ENCODE measurements at regions not wholly inside any gene's neighbourhood (a gene's known extent, or its start where the extent isn't known, plus 50 kb on each side); places are given as distances from the start of the nearest gene placed in this dataset.

DNA sequence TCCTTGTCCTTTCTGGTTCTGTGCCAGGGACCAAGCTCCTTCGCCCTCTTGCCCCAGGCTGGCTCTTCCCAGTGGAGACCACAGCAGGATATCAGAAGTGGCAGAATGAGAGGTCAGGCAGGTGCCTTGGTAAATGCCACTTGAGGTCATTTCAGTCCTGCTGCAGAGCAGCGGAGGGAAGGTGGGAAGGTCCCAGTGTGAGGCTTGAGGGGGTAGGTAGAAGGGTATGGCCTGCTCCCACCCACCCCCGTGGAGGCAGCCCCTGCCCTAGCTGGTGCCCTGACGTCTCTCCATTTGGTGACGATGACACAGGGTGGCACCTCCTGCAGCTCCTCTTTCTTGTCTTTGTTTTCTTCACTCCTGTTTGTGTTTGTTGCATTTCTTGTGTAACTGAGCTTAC lies 538.8 kb downstream of the TCERG1L start:
- no peaks in the 10 kb centered on the region for H3K27me3 ChIP-seq (ENCODE audit: control insufficient read depth, insufficient read depth, low read length)
- POLR2A ChIA-PET, result no interaction called here
- no peak for TF ChIP-seq CTCF (IDR thresholded peaks at IDR 0.05; ENCODE audit: insufficient read depth, low read depth, low read length)
- no peak for DNase-seq (ENCODE audit: low read depth)
- H3K36me3 ChIP-seq (ENCODE audit: control insufficient read depth, insufficient read depth, low read length), result no peaks in the 10 kb centered on the region
- no peak overlapping the region for H3K4me3 ChIP-seq (ENCODE audit: low read depth, low read length)
- CTCF ChIA-PET, result no interaction called here

DNA sequence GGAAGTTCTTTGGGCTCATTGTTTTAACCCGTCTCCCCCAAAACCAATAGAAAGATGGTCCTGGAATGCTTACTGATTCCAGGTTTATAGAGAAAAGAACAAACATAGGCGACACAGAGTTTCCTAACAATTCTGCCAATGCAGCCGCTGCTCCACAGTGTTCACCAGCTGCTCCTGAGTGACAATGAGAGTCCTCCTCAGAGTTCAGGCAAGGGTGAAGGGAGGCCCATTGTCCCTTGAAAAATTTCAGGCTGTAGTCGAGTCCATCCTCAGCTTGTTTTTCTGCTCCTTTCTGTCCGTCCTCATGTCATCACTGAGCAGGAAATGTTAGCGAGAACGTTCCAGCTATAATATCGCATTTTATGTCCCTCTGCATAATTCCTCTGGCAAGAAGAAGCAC lies 537.6 kb downstream of the TCERG1L start:
- no peak for TF ChIP-seq CTCF (IDR thresholded peaks at IDR 0.05; ENCODE audit: insufficient read depth, low read depth, low read length)
- H3K27me3 ChIP-seq (ENCODE audit: control insufficient read depth, insufficient read depth, low read length), result no peaks in the 10 kb centered on the region
- POLR2A ChIA-PET, result no interaction called here
- no peak for DNase-seq (ENCODE audit: low read depth)
- CTCF ChIA-PET, result no interaction called here
- no peak overlapping the region for H3K4me3 ChIP-seq (ENCODE audit: low read depth, low read length)
- H3K36me3 ChIP-seq (ENCODE audit: control insufficient read depth, insufficient read depth, low read length), result no peaks in the 10 kb centered on the region

DNA sequence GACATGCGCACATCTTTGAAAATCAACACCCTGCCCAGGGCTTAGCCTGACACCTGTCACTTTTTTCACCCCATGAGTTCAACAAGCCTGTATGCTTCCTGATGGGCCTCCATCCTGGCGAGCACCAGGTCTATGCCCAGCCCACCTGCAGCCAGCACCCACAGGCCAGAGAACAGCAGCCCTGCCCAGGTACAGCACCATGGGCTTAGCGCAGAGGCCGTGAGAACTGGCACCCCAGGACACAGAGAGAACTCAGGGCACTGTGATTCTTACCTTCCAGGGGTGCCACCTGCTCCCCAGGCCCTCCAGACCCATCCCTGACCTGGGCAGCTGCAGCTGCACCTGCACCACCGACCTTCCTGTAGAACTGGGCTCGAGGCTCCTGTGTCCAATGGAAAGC lies 536.6 kb downstream of the TCERG1L start:
- DNase-seq (ENCODE audit: low read depth), result no peak
- Histone ChIP-seq H3K36me3 (ENCODE audit: control insufficient read depth, insufficient read depth, low read length) (no peaks in the 10 kb centered on the region), H3K4me3 (ENCODE audit: low read depth, low read length) (no peak overlapping the region), H3K27me3 (ENCODE audit: control insufficient read depth, insufficient read depth, low read length) (no peaks in the 10 kb centered on the region)
- POLR2A ChIA-PET, result no interaction called here
- no peak for TF ChIP-seq CTCF (IDR thresholded peaks at IDR 0.05; ENCODE audit: insufficient read depth, low read depth, low read length)
- CTCF ChIA-PET, result no interaction called here

- no peak for DNase-seq (ENCODE audit: low read depth)
- ChIA-PET POLR2A (no interaction called here), CTCF (no interaction called here)
- no peak for TF ChIP-seq CTCF (IDR thresholded peaks at IDR 0.05; ENCODE audit: insufficient read depth, low read depth, low read length)
- Histone ChIP-seq H3K36me3 (ENCODE audit: control insufficient read depth, insufficient read depth, low read length) (no peaks in the 10 kb centered on the region), H3K4me3 (ENCODE audit: low read depth, low read length) (no peak overlapping the region), H3K27me3 (ENCODE audit: control insufficient read depth, insufficient read depth, low read length) (no peaks in the 10 kb centered on the region)
These were observed 536.2 kb downstream of the TCERG1L start for GRCh38 chr10:130775311-130775710.

DNA sequence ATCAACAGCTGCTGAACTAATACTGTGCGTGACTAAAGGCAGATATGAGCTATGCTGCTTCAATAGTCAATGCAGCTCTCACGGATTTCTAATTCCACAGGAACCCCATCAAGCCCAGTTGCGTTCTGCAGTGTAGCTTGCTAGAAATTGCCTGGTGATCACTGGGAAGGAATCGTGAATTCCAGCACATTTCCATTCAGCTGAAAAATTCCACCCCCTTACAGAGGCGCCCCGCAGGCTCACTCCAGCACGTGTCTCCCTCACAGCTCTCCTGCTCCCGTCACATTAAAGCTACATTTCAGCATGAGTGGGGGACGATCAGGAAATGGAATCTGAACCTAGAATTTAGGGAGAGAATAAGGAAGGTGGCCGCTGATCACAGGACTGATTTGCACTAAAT lies 534.8 kb downstream of the TCERG1L start:
- ChIA-PET POLR2A (no interaction called here), CTCF (no interaction called here)

More for the DNA sequence above, 534.8 kb downstream of the TCERG1L start:
- Histone ChIP-seq H3K36me3 (ENCODE audit: control insufficient read depth, insufficient read depth, low read length) (no peaks in the 10 kb centered on the region), H3K27me3 (ENCODE audit: control insufficient read depth, insufficient read depth, low read length) (no peaks in the 10 kb centered on the region), H3K4me3 (ENCODE audit: low read depth, low read length) (no peak overlapping the region)
- no peak for DNase-seq (ENCODE audit: low read depth)
- TF ChIP-seq CTCF (IDR thresholded peaks at IDR 0.05; ENCODE audit: insufficient read depth, low read depth, low read length), result no peak

Measured in BJ (cell line).